ENCODE measurements at regions not wholly inside any gene's neighbourhood (a gene's known extent, or its start where the extent isn't known, plus 50 kb on each side); places are given as distances from the start of the nearest gene placed in this dataset.

GRCh38 chr12:23211384-23212320 is 586.7 kb downstream of the ETNK1 start:
- TF ChIP-seq CTCF (IDR thresholded peaks at IDR 0.05; ENCODE audit: control extremely low read depth, extremely low read depth, low read depth, missing control alignments) = no peak
- POLR2A ChIA-PET = no interaction called here
- no peak for DNase-seq (ENCODE audit: extremely low spot score)
- CTCF ChIA-PET = interaction anchor here (1.4 to 1.6 kb wide), 2 partner anchors 9 to 14 kb away, joined by 4 read pairs; no protein-coding TSS in a partner anchor

- ChIA-PET CTCF (no interaction called here), POLR2A (no interaction called here)
- TF ChIP-seq CTCF (IDR thresholded peaks at IDR 0.05; ENCODE audit: control extremely low read depth, extremely low read depth, low read depth, missing control alignments) = no peak
- no peak for DNase-seq (ENCODE audit: extremely low spot score)
Measured at GRCh38 chr12:23217158-23217557, 592.2 kb downstream of the ETNK1 start.

- ChIA-PET CTCF (no interaction called here), POLR2A (no interaction called here)
- no peak for TF ChIP-seq CTCF (IDR thresholded peaks at IDR 0.05; ENCODE audit: control extremely low read depth, extremely low read depth, low read depth, missing control alignments)
- no peak for DNase-seq (ENCODE audit: extremely low spot score)
Measured at GRCh38 chr12:23217667-23218066, 592.7 kb downstream of the ETNK1 start.

- ChIA-PET POLR2A (no interaction called here), CTCF (interaction anchor here (1.6 to 2.6 kb wide), 2 partner anchors 13 to 16 kb away, joined by 5 to 14 read pairs; no protein-coding TSS in a partner anchor)
- no peak for TF ChIP-seq CTCF (IDR thresholded peaks at IDR 0.05; ENCODE audit: control extremely low read depth, extremely low read depth, low read depth, missing control alignments)
- no peak for DNase-seq (ENCODE audit: extremely low spot score)
Measured at GRCh38 chr12:23221066-23221465, 596.1 kb downstream of the ETNK1 start.

- no peak for TF ChIP-seq CTCF (IDR thresholded peaks at IDR 0.05; ENCODE audit: control extremely low read depth, extremely low read depth, low read depth, missing control alignments)
- ChIA-PET POLR2A (no interaction called here), CTCF (interaction anchor here (1.6 to 2.6 kb wide), 2 partner anchors 14 to 17 kb away, joined by 5 to 14 read pairs; no protein-coding TSS in a partner anchor)
- no peak for DNase-seq (ENCODE audit: extremely low spot score)
Measured at GRCh38 chr12:23221926-23222325, 597.0 kb downstream of the ETNK1 start.

GRCh38 chr12:23222801-23223200 is 597.8 kb downstream of the ETNK1 start:
- ChIA-PET POLR2A (no interaction called here), CTCF (interaction anchor here (0.9 to 2.9 kb wide), 3 partner anchors 12 to 18 kb away, joined by 3 to 14 read pairs (median 9); no protein-coding TSS in a partner anchor)
- no peak for DNase-seq (ENCODE audit: extremely low spot score)
- TF ChIP-seq CTCF (IDR thresholded peaks at IDR 0.05; ENCODE audit: control extremely low read depth, extremely low read depth, low read depth, missing control alignments) = no peak

All from GM10248 (cell line).